K562 (cell line): ENCODE measurements at regions not wholly inside any gene's neighbourhood (a gene's known extent, or its start where the extent isn't known, plus 50 kb on each side); places are given as distances from the start of the nearest gene placed in this dataset.

Experiments used
- ATF1 ChIP-seq, 2 experiments: fragments of 450-650 bp in 1 of 2; IDR thresholded peaks; 2 replicates each; pipeline ENCODE4 v1.6.1; 2016; ENCODE audit warnings: missing compliant biosample characterization in 1 of 2, missing genetic modification characterization in 1 of 2
- CHD1 ChIP-seq: fragments of 200-600 bp; sonication (generic); IDR thresholded peaks from one replicate; pipeline ENCODE4 v1.6.1; 2012; ENCODE audit warnings: mild to moderate bottlenecking, moderate library complexity, low read length, inconsistent platforms
- CXXC5 ChIP-seq: fragments of 250-450 bp; sonication (Bioruptor Pico); IDR thresholded peaks from 2 replicates; pipeline ENCODE4 v1.8.0; 2022; ENCODE audit warnings: inconsistent platforms, mild to moderate bottlenecking, moderate library complexity
- DNMT1 ChIP-seq: fragments of 450-650 bp; IDR thresholded peaks from 2 replicates; pipeline ENCODE4 v1.6.1; 2016; ENCODE audit warnings: antibody characterized with exemption, mild to moderate bottlenecking
- FIP1L1 ChIP-seq: fragments of 200-400 bp; formaldehyde crosslinking; IDR thresholded peaks from 2 replicates; pipeline ENCODE4 v1.6.1; 2018; ENCODE audit warnings: mild to moderate bottlenecking, low read depth, low read length; ENCODE audit not compliant: poor library complexity, severe bottlenecking
- FOXJ3 ChIP-seq: sonication (generic); formaldehyde crosslinking; IDR thresholded peaks from 2 replicates; pipeline ENCODE4 v1.4.0; 2020; ENCODE audit warnings: mild to moderate bottlenecking, missing genetic modification reagents
- MEIS2 ChIP-seq: fragments of 450-650 bp; IDR thresholded peaks from 2 replicates; pipeline ENCODE4 v1.6.1; 2014; ENCODE audit warnings: mild to moderate bottlenecking; ENCODE audit not compliant: partially characterized antibody
- NCOA2 ChIP-seq, 2 experiments: fragments of 450-650 bp; IDR thresholded peaks; 2 replicates each; pipeline ENCODE4 v1.6.1; 2018; ENCODE audit warnings: mild to moderate bottlenecking in 2 of 2, moderate library complexity in 1 of 2; ENCODE audit not compliant: partially characterized antibody in 2 of 2
- NFE2L1 ChIP-seq: fragments of 450-650 bp; IDR thresholded peaks from 2 replicates; pipeline ENCODE4 v1.6.1; 2016; ENCODE audit warnings: missing genetic modification characterization, low read depth, mild to moderate bottlenecking, missing compliant biosample characterization, moderate library complexity, borderline replicate concordance
- SIN3B ChIP-seq: fragments of 450-650 bp; IDR thresholded peaks from 2 replicates; pipeline ENCODE4 v1.6.1; 2017; ENCODE audit warnings: low read depth, mild to moderate bottlenecking, moderate library complexity
- TCFL5 ChIP-seq: fragments of 250-450 bp; sonication (Bioruptor Pico); conservative IDR thresholded peaks from 2 replicates; pipeline ENCODE4 v1.6.1; 2021; ENCODE audit warnings: mild to moderate bottlenecking, moderate library complexity, matching md5 sums
- TF ChIP-seq, protein P1 (sequence below): fragments of 450-650 bp; IDR thresholded peaks from 2 replicates; pipeline ENCODE4 v1.6.1; 2017; ENCODE audit warnings: mild to moderate bottlenecking, moderate library complexity
- TF ChIP-seq, protein P2 (sequence below): fragments of 250-450 bp; sonication (Bioruptor Pico); IDR thresholded peaks from 2 replicates; pipeline ENCODE4 v1.8.0; 2022; ENCODE audit warnings: moderate library complexity, mild to moderate bottlenecking, inconsistent platforms
- TF ChIP-seq, protein P3 (sequence below): fragments of 250-450 bp; sonication (Bioruptor Pico); IDR thresholded peaks from 2 replicates; pipeline ENCODE4 v1.8.0; 2021; ENCODE audit warnings: moderate library complexity, mild to moderate bottlenecking, inconsistent platforms
- TF ChIP-seq, protein P4 (sequence below): fragments of 200-800 bp; sonication (Bioruptor generic); IDR thresholded peaks from 2 replicates; pipeline ENCODE4 v1.6.1; 2017; ENCODE audit warnings: missing genetic modification characterization, missing compliant biosample characterization
- TF ChIP-seq, protein P5 (sequence below): fragments of 250-450 bp; sonication (Bioruptor Pico); IDR thresholded peaks from 2 replicates; pipeline ENCODE4 v1.8.0; 2022; ENCODE audit warnings: moderate library complexity, mild to moderate bottlenecking, inconsistent platforms

DNA sequence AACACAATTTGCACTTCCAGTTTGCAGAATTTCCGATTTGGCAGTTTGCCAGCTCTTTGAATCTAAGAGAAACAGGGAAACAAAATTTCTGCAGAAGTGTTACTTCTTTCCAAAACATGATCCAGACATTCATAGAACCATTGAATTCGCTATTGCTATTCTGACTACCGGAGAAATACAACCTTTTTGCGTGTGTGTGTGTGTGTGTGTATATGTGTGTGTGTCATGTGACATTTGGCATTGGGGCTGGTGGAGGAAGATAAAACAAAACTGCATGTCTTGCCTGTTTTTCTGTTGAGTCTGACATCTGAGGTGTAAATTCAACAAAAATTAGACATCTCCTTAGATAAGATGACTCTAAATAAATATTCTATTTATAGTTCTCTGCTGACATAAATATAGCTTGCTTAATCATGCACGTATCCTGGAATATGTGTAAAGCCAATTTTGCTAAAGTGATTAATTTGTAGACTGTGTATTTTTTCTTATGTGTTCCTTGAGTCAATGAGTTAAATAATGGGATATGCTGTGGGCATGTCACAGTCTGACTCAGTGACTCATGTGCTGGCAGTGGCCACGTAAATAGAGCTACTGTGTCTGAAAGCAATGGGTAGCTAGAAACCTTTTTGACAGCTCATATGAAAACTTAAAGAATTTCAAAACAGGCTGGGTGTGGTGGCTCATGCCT, 98.9 kb downstream of the HPGD start (continued):
- TF ChIP-seq, protein P1, sequence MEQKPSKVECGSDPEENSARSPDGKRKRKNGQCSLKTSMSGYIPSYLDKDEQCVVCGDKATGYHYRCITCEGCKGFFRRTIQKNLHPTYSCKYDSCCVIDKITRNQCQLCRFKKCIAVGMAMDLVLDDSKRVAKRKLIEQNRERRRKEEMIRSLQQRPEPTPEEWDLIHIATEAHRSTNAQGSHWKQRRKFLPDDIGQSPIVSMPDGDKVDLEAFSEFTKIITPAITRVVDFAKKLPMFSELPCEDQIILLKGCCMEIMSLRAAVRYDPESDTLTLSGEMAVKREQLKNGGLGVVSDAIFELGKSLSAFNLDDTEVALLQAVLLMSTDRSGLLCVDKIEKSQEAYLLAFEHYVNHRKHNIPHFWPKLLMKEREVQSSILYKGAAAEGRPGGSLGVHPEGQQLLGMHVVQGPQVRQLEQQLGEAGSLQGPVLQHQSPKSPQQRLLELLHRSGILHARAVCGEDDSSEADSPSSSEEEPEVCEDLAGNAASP = no peak
- TF ChIP-seq CXXC5 (CRISPR knock-in tag) = 0 out of 2 replicates have a peak, but pooled peaks have one; percentile 22
- TF ChIP-seq TCFL5 (CRISPR knock-in tag) = no peak
- TF ChIP-seq, protein P2, sequence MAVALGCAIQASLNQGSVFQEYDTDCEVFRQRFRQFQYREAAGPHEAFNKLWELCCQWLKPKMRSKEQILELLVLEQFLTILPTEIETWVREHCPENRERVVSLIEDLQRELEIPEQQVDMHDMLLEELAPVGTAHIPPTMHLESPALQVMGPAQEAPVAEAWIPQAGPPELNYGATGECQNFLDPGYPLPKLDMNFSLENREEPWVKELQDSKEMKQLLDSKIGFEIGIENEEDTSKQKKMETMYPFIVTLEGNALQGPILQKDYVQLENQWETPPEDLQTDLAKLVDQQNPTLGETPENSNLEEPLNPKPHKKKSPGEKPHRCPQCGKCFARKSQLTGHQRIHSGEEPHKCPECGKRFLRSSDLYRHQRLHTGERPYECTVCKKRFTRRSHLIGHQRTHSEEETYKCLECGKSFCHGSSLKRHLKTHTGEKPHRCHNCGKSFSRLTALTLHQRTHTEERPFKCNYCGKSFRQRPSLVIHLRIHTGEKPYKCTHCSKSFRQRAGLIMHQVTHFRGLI = peak; percentile 16; the same call in 1 of the 2 replicates
- TF ChIP-seq, protein P3, sequence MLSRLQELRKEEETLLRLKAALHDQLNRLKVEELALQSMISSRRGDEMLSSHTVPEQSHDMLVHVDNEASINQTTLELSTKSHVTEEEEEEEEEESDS (CRISPR knock-in tag) = no peak
- TF ChIP-seq, protein P4, sequence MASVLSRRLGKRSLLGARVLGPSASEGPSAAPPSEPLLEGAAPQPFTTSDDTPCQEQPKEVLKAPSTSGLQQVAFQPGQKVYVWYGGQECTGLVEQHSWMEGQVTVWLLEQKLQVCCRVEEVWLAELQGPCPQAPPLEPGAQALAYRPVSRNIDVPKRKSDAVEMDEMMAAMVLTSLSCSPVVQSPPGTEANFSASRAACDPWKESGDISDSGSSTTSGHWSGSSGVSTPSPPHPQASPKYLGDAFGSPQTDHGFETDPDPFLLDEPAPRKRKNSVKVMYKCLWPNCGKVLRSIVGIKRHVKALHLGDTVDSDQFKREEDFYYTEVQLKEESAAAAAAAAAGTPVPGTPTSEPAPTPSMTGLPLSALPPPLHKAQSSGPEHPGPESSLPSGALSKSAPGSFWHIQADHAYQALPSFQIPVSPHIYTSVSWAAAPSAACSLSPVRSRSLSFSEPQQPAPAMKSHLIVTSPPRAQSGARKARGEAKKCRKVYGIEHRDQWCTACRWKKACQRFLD = peak; percentile 56; the same call in 1 of the 2 replicates
- no peak for TF ChIP-seq DNMT1
- TF ChIP-seq NCOA2 (IDR thresholded peaks at IDR 0.05; ENCODE audit: partially characterized antibody in 2 of 2) = peak; percentile 50 to 70
- TF ChIP-seq CHD1 = no peak
- TF ChIP-seq SIN3B = no peak
- TF ChIP-seq, protein P5, sequence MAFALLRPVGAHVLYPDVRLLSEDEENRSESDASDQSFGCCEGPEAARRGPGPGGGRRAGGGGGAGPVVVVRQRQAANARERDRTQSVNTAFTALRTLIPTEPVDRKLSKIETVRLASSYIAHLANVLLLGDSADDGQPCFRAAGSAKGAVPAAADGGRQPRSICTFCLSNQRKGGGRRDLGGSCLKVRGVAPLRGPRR (CRISPR knock-in tag) = no peak
- no peak for TF ChIP-seq FOXJ3 (CRISPR knock-in tag)
- no peak for TF ChIP-seq FIP1L1
- TF ChIP-seq MEIS2 = peak; percentile 88
- no peak for TF ChIP-seq NFE2L1
- no peak for TF ChIP-seq ATF1 (CRISPR knock-in tag; IDR thresholded peaks at IDR 0.05)
- TF ChIP-seq ATF1 (tag; IDR thresholded peaks at IDR 0.05) = peak; percentile 48
